HG03103 (cell line): ENCODE measurements at regions not wholly inside any gene's neighbourhood (a gene's known extent, or its start where the extent isn't known, plus 50 kb on each side); places are given as distances from the start of the nearest gene placed in this dataset.
"Not testable (repeated sequence)": the region's sequence is repeated elsewhere in the genome, so short reads cannot be mapped to it uniquely, and the experiment has no call there.

Experiments
- ATAC-seq: cut with Tn5 transposase; IDR thresholded peaks from one replicate; pipeline ENCODE4 v1.9.1; 2021; ENCODE audit warnings: low read depth; ENCODE audit not compliant: unreplicated experiment

- not testable (repeated sequence) for ATAC-seq
These were observed 399.3 kb downstream of the SMOC2 start for GRCh38 chr6:168840299-168840698.

GRCh38 chr6:168838037-168838399, 397.0 kb downstream of the SMOC2 start:
- ATAC-seq, result no peak

- no peak for ATAC-seq
These were observed 396.5 kb downstream of the SMOC2 start for GRCh38 chr6:168837254-168838036.

GRCh38 chr6:168835991-168836390, 395.0 kb downstream of the SMOC2 start:
- ATAC-seq, result no peak

GRCh38 chr6:168834801-168835200, 393.8 kb downstream of the SMOC2 start:
- no peak for ATAC-seq

GRCh38 chr6:168834042-168834587, 393.1 kb downstream of the SMOC2 start:
- ATAC-seq, result no peak

- no peak for ATAC-seq
These were observed 387.8 kb downstream of the SMOC2 start for GRCh38 chr6:168828800-168829199.

- ATAC-seq, result no peak
These were observed 387.1 kb downstream of the SMOC2 start for GRCh38 chr6:168828035-168828434.

- no peak for ATAC-seq
These were observed 386.5 kb downstream of the SMOC2 start for GRCh38 chr6:168827586-168827871.

GRCh38 chr6:168826726-168827585, 386.0 kb downstream of the SMOC2 start:
- no peak for ATAC-seq

- ATAC-seq, result no peak
These were observed 385.1 kb downstream of the SMOC2 start for GRCh38 chr6:168826078-168826390.

- no peak for ATAC-seq
These were observed 384.5 kb downstream of the SMOC2 start for GRCh38 chr6:168825226-168826077.

GRCh38 chr6:168823397-168824212, 382.6 kb downstream of the SMOC2 start:
- no peak for ATAC-seq

- no peak for ATAC-seq
These were observed 381.4 kb downstream of the SMOC2 start for GRCh38 chr6:168822376-168822775.

GRCh38 chr6:168819546-168819945, 378.6 kb downstream of the SMOC2 start:
- ATAC-seq, result no peak

GRCh38 chr6:168817558-168818159, 376.7 kb downstream of the SMOC2 start:
- no peak for ATAC-seq

- ATAC-seq, result no peak
These were observed 374.2 kb downstream of the SMOC2 start for GRCh38 chr6:168815229-168815628.

- no peak for ATAC-seq
These were observed 367.2 kb downstream of the SMOC2 start for GRCh38 chr6:168808232-168808631.

- no peak for ATAC-seq
These were observed 363.3 kb downstream of the SMOC2 start for GRCh38 chr6:168804331-168804730.

GRCh38 chr6:168803874-168804273, 362.9 kb downstream of the SMOC2 start:
- no peak for ATAC-seq
